Stimulated activated naive CD8-positive, alpha-beta T cell treated with anti-CD3 and anti-CD28 coated beads, Interleukin-15, amount 100 ng/mL, for 72 hours (primary cell): ENCODE measurements at regions not wholly inside any gene's neighbourhood (a gene's known extent, or its start where the extent isn't known, plus 50 kb on each side); places are given as distances from the start of the nearest gene placed in this dataset.

ENCODE experiments used
- ATAC-seq: fragments of 150-1000 bp; cut with Tn5 transposase; 2 replicates; pipeline ENCODE4 v1.10.0; 2021; ENCODE audit warnings: mild to moderate bottlenecking, moderate library complexity
- DNase-seq, 2 donors: peaks; one replicate each; pipeline ENCODE4 v3.0.0; 2021 to 2022
- H3K27ac Mint-ChIP-seq, 2 donors: one replicate each; pipeline ENCODE4 v1.8.0; 2022; ENCODE audit warnings: mild to moderate bottlenecking in 2 of 2, mixed read lengths in 2 of 2, moderate library complexity in 2 of 2
- H3K27me3 Mint-ChIP-seq: one replicate; pipeline ENCODE4 v1.8.0; 2022; ENCODE audit warnings: mixed read lengths
- H3K4me1 Mint-ChIP-seq: one replicate; pipeline ENCODE4 v1.8.0; 2022; ENCODE audit warnings: mild to moderate bottlenecking, mixed read lengths
- H3K4me3 Mint-ChIP-seq, 2 donors: one replicate each; pipeline ENCODE4 v1.8.0; 2022; ENCODE audit warnings: mild to moderate bottlenecking in 2 of 2, mixed read lengths in 2 of 2, moderate library complexity in 1 of 2
- H3K9me3 Mint-ChIP-seq, 2 donors: one replicate each; pipeline ENCODE4 v1.8.0; 2022; ENCODE audit warnings: mixed read lengths in 2 of 2

DNA sequence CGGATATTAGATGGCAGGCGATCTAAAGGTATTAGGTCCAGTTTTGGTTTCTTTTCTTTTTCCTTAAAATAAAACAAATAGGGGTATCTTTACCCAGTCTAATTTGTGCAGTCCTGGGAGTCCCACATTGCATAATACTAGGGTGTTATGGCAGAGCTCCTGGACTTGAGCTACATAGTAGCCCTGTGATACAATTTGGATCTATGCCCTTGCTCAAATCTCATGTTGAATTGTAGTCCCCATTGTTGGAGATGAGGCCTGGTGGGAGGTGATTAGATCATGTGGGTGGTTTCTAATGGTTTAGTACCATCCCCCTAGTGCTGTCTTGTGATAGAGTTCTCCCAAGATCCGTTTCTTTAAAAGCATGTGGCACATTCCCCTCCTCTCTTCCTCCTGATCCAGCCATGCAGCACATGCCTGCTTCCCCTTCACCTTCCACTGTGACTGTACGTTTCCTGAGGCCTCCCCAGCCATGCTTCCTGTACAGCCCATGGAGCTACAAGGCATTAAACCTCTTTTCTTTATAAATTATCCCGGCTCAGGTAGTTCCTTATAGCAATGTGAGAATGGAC is 141.9 kb downstream of the RPS24 start:
- no peak for ATAC-seq
- no peaks in the 10 kb centered on the region for H3K27me3 Mint-ChIP-seq
- no peaks in the 10 kb centered on the region for H3K4me1 Mint-ChIP-seq
- no peaks in the 10 kb centered on the region for H3K9me3 Mint-ChIP-seq
- no peak for DNase-seq
- H3K4me3 Mint-ChIP-seq, result no peak overlapping the region
- H3K27ac Mint-ChIP-seq, result peak overlapping the region in 1 of 2 donors; percentile 93

DNA sequence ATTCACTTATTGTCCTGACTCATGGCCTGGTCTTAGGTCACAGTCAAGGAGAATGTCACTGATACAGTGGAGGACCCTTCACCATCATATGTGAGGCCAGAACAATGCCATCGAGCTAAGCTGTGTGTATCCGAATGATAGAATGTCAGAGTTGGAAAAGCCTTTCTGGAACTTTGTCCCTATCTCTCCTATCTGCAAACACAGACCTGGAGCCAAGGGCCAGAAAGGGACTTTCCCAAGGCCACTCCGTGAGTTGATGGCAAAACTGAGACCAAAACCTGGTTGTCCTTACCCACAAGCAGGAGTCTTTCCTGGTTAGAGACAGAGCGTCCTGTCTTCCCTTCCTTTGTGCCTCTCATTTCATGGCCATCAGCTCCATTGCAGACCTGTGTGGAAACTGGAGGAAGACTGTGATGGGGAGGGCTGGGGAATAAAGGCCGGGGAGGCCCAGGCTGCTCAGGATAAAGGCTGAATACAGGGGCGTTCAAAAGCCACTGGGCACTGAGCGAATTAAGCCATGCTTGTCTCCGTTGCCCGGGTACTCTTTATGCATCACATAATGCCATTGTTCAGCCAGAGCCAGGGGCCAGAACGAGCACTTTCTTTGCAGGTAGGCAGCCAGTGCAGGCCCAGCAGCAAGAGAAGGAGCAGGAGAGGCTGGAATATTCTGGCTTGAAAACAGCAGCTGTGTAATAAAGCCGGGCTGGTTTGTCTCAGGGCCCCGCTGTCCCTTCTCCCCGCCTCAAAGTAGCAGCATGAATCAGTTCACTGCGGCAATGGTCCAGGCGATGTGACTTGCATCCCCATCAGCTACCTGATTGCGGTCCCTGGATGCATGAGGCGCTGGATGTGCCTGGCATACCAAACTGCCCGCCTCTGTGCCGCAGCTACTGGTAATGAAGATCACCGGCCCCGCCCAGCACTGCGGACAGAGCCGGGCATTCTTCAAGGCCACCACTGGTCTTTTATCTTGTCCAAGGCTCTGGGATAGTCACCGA is 143.0 kb downstream of the RPS24 start:
- no peak for ATAC-seq
- Mint-ChIP-seq H3K4me1 (no peaks in the 10 kb centered on the region), H3K27me3 (peaks cover 8% of the 10 kb centered on the region)

DNA sequence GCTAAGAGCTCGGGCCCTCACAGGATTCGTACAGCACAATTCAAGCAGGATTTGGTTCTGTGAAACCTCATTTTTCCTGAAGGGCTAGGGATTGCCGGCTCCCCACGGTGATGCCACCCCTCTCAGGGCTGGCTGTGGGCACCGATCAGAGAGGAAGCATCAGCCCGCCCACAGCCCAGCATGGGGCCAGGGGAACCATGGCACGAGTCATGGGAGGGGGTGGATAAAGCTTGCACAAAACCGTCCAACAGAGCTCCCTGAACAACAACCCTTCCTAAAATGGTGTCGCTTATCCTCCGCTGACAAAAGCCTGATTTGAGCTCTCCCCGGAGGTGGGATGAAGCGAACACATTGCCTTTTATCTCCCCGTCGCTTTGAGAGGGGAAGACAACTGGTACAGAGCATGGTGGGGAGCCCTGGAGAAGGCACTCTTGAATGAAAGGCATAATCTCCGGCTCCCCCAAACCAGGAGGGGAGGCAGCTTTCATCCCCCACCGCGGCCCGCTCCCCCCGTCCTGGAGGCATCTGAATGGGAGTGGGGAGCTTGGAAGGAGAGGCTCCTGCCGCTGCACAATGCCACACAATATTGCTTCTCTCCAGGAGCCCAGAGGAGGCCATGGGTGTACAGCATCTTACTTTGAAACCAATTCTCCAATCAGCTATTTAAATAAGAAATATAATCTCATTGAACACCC is 144.0 kb downstream of the RPS24 start:
- no peak overlapping the region for H3K4me3 Mint-ChIP-seq
- DNase-seq, result no peak
- no peaks in the 10 kb centered on the region for H3K4me1 Mint-ChIP-seq
- no peaks in the 10 kb centered on the region for H3K9me3 Mint-ChIP-seq
- H3K27ac Mint-ChIP-seq, result no peak overlapping the region
- ATAC-seq, result no peak
- peaks cover 8% of the 10 kb centered on the region for H3K27me3 Mint-ChIP-seq

More for the DNA sequence above, 143.0 kb downstream of the RPS24 start:
- Mint-ChIP-seq H3K27ac (no peak overlapping the region), H3K9me3 (no peaks in the 10 kb centered on the region), H3K4me3 (no peak overlapping the region)
- DNase-seq, result no peak

DNA sequence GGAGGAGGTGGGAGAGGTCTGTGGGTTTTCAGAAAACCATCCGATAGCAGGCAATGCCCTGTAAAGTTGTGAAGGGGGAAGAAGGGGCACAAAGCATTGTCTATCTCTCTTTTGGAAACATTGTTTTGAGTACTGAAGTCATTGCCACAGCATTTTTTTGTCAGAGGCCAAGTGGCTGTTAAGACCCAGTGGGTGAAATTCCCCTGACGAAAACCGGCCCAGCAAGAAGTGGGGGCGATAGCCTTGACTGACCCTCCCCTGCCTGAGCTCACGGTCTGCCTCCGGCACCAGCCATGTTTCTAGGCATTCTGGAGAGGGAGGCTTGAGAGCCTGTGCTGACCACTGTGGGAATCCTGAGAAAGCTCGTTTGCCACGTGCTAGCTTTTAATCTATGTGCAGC is 144.7 kb downstream of the RPS24 start:
- H3K27me3 Mint-ChIP-seq, result peaks cover 8% of the 10 kb centered on the region
- no peak for ATAC-seq
- no peaks in the 10 kb centered on the region for H3K9me3 Mint-ChIP-seq
- no peak overlapping the region for H3K27ac Mint-ChIP-seq
- H3K4me3 Mint-ChIP-seq, result no peak overlapping the region
- no peaks in the 10 kb centered on the region for H3K4me1 Mint-ChIP-seq
- no peak for DNase-seq

DNA sequence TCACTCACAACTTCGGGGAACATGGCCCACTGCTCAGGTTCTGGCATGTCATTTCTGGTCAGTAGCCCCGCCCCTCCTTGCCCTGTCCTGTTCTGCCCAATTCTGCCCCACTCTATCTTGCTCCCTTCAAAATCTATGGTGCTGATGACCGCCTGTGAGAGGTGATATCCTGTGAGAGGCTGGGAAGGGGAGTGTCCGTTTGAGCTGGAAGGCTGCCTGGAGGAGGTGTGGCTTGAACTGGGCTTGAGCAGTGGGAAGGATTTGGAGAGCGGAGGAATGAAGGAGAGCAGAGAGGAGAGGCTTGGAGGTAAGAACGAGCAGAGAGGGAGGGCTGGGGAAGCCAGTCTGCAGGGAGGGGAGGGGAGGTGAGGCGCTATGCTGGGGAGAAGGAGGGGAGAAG is 145.3 kb downstream of the RPS24 start:
- H3K4me3 Mint-ChIP-seq, result no peak overlapping the region
- no peaks in the 10 kb centered on the region for H3K4me1 Mint-ChIP-seq
- H3K27me3 Mint-ChIP-seq, result peaks cover 8% of the 10 kb centered on the region
- no peaks in the 10 kb centered on the region for H3K9me3 Mint-ChIP-seq
- DNase-seq (no peak), ATAC-seq (no peak)
- no peak overlapping the region for H3K27ac Mint-ChIP-seq

DNA sequence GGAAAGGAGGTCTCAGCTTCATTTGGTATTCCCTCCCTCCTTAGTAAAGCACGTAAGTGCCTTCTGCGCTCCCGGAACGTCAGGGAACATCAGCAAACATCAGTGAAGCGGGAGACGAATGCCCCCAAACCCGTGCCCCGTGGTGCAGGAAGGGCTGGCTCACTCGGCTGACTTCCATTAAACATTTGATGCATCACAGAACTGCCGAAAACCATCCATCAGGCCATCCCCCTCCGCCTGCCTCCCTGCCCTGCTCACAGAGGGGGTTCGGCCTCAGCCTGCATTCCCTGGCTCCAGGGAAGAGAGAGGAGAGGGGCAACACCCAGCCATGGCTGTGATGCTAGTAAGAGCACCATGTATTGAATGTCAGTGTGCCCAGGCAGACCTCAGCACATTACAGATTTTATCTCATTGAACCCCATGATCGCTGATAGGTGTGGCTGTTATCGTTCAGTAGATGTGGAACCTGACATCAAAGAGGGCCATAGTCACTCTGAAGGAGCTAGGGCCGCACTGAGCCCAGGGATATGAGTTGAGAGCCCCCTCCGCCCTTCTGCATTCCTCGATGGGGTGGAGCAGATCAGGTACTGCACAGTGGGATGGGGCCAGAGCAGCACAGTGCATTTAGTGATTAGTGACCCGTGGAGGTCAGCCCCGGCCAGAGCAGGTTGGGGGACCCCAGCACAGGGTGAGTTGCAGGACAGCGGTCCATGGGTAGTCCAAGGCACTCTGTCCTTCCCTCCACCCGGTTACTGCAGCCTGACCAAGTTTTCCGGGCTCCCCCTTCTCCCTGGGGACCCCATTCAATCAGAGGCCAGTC is 146.4 kb downstream of the RPS24 start:
- Mint-ChIP-seq H3K4me1 (no peaks in the 10 kb centered on the region), H3K4me3 (no peak overlapping the region), H3K27ac (no peak overlapping the region), H3K9me3 (no peaks in the 10 kb centered on the region), H3K27me3 (peaks cover 8% of the 10 kb centered on the region)
- DNase-seq (no peak), ATAC-seq (no peak)

DNA sequence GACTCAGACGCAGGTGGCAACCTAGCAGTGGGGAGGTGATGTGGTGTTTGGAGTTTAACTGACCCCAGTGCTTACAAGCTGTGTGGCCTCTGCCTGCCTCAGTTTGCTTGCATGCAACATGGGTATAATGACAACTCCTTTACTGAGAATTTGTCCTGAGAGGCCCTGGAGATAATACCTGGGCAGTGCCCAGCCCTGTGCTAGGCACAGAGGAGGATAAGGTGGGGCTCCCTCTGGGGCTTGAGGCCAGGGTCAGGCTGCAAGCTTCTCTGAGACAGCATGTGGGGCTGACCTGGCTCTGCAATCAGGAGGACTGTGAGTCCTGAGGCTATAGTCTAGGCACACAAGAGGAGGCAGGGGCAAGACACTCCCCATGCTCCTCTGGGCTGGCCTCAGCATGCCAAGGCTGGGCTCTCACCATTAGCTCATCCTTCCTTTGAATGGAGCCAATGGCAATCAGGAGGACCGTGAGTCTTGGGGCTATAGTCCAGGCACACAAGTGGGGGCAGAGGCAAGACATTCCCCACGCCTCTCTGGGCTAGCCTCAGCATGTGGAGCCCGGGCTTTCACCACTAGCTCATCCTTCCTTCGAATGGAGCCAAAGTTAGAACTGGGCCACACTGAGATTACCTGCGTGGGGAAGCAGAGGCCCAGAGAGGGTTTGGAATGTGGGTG is 147.9 kb downstream of the RPS24 start:
- no peak for ATAC-seq
- Mint-ChIP-seq H3K27me3 (peaks cover 8% of the 10 kb centered on the region), H3K27ac (no peak overlapping the region), H3K9me3 (no peaks in the 10 kb centered on the region), H3K4me1 (no peaks in the 10 kb centered on the region), H3K4me3 (no peak overlapping the region)
- DNase-seq, result no peak

DNA sequence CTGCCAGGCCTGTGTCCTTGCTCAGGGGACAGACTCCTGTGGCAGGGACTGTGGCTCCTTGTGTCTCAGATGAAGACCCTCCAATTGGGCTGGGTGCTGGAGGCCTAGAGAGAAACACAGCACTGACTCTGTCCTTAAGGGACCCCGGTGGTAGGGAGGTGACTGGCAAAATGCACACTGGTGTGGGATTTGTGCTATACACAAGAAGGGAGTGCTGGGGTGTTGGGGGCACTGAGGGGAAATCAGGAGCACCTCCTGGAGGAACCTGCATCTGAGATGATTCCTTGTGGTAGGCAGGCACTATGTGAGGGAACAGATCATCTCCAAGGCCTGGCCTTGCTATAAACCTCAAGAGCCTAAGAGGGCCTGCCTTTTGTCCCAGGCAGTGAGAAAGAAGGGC is 149.2 kb downstream of the RPS24 start:
- no peak overlapping the region for H3K4me3 Mint-ChIP-seq
- H3K27ac Mint-ChIP-seq, result no peak overlapping the region
- ATAC-seq, result peak; percentile 21
- DNase-seq, result no peak
- H3K4me1 Mint-ChIP-seq, result no peaks in the 10 kb centered on the region
- H3K9me3 Mint-ChIP-seq, result no peaks in the 10 kb centered on the region
- peaks cover 8% of the 10 kb centered on the region for H3K27me3 Mint-ChIP-seq

DNA sequence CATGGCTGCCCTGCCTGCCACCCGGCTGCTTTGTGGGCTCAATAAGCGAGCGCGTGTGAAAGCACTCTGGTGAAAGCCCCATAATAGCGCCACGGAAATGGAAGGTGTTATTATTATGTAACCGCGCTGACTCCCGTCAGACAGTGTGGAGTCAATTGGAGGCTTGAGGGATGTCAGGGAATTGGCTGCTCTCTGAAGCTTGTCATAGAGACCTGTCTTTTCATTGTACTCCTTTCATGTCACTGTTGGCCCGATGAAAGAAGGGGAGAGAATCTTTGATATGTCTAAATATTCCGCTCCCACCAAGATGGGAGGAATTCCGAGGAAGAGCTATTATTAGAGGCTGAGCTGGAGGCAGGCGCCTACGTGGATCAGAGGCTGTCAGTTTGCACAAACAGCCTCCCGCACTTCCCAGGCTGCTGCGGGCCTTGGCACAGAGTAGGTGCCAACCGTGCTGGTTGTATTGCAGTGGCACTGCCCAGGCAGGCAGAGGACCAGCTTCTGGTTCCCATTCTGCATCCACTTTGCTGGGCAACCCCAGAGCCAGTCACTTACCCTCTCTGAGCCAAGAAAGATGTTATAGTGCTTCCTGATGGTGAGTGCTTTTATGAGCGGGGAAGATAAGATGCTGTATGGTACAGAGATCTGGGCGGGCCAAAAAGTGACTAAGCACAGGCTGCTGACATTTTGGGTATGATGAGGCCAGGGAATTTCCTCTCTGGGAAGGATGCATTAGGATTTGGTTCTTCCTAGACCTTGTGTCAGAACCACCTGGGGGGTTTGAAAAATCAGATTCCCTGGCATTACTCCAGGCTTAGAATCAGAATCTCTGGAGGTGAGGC is 151.4 kb downstream of the RPS24 start:
- Mint-ChIP-seq H3K4me3 (no peak overlapping the region), H3K9me3 (no peaks in the 10 kb centered on the region), H3K4me1 (no peaks in the 10 kb centered on the region), H3K27me3 (peaks cover 8% of the 10 kb centered on the region), H3K27ac (no peak overlapping the region)
- ATAC-seq, result no peak
- no peak for DNase-seq

DNA sequence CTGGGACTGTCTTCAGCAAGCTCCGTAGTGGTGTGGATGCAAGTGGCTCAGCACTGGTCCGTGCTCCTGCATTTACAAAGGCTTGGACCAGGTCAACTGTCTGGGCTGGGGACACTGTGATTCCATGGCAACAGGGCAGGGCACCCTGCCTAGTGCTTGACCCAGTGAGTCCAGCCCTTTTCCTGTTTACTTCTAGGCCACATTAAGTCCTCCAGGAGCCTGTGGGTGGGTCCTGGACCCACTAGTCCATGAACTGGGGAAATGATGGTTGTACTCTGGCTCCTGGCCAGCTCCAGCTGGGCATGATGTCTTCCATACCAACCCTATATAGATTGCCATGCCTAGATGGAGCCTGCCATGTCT is 152.0 kb downstream of the RPS24 start:
- no peak for DNase-seq
- Mint-ChIP-seq H3K9me3 (no peaks in the 10 kb centered on the region), H3K4me3 (no peak overlapping the region), H3K27me3 (peaks cover 6% of the 10 kb centered on the region), H3K27ac (no peak overlapping the region), H3K4me1 (no peaks in the 10 kb centered on the region)
- no peak for ATAC-seq

DNA sequence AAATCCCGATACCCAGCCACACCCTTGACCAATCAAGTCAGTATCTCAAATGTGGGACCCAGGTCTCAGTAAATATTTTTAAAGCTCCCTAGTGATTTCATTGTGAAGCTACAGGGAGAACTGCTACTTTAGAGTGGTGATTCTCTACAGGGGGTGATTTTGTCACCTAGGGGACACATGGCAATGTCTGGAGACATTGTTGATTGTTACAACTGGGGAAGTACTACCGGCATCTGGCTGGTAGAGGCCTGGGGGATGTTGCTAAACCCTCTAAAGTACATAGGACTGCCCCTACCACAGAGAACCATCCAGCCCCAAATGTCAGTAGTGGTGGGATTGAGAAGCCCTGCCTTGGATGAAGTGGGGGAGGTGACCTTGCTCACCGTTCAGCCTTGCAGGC is 152.9 kb downstream of the RPS24 start:
- no peak for ATAC-seq
- no peak overlapping the region for H3K27ac Mint-ChIP-seq

DNA sequence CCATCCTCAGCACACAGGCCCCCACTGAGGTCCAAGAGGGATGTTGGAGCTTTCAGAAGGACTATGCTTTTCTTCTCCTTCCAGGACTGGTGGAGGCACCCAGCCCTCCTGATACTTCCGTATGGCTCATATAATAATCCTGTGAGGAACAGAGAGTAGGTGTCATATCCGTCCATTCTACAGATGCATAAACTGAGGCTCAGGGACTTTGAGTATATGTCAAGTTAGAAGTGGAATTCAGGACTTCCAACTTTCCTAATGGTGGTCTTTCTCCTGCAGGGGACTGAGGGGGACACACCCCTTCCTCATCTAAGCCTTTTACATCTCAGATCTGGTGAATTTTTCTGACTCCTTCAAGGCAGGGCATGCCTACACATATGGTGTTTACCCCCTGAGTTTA is 153.7 kb downstream of the RPS24 start:
- H3K27me3 Mint-ChIP-seq, result no peaks in the 10 kb centered on the region
- no peaks in the 10 kb centered on the region for H3K4me1 Mint-ChIP-seq
- ATAC-seq, result no peak
- DNase-seq, result no peak
- peak overlapping the region in 1 of 2 donors; percentile 72 for H3K27ac Mint-ChIP-seq
- H3K9me3 Mint-ChIP-seq, result no peaks in the 10 kb centered on the region
- no peak overlapping the region for H3K4me3 Mint-ChIP-seq

More for the DNA sequence above, 152.9 kb downstream of the RPS24 start:
- DNase-seq, result no peak
- H3K4me1 Mint-ChIP-seq, result no peaks in the 10 kb centered on the region
- H3K27me3 Mint-ChIP-seq, result no peaks in the 10 kb centered on the region
- H3K9me3 Mint-ChIP-seq, result no peaks in the 10 kb centered on the region
- H3K4me3 Mint-ChIP-seq, result no peak overlapping the region

DNA sequence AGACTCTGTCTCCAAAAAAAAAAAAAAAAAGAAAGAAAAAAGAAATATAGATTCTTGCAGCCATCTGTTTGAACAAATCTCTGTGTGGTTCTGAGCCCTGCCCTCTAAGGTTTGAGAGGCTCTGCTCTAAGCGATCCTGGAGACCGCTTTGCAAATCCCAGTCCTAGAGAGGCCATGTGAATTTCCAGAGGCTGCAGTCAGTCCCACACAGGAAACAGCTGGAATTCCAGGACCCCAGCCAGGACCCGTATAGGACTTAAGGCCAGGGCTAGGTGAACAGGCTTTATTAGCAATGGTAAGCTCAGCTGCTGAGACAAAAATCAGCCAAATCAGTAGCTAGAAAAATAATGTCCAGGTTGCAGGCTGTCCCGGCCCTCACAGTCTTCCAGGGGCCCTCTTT is 154.8 kb downstream of the RPS24 start:
- no peak for DNase-seq
- no peak for ATAC-seq
- Mint-ChIP-seq H3K4me3 (no peak overlapping the region), H3K27me3 (no peaks in the 10 kb centered on the region), H3K4me1 (no peaks in the 10 kb centered on the region), H3K9me3 (peaks cover 0 to 6% of the 10 kb centered on the region in 2 donors), H3K27ac (peak overlapping the region in 1 of 2 donors; percentile 45)
